ENCODE measurements at regions not wholly inside any gene's neighbourhood (a gene's known extent, or its start where the extent isn't known, plus 50 kb on each side); places are given as distances from the start of the nearest gene placed in this dataset.

- intact Hi-C loops (cut with DNase I) = no loop called here
- DNase-seq (ENCODE audit: missing footprints) (no peak), ATAC-seq (no peak)
Measured at GRCh38 chr6:139654888-139655782, 280.7 kb upstream of the CITED2 start.

DNA sequence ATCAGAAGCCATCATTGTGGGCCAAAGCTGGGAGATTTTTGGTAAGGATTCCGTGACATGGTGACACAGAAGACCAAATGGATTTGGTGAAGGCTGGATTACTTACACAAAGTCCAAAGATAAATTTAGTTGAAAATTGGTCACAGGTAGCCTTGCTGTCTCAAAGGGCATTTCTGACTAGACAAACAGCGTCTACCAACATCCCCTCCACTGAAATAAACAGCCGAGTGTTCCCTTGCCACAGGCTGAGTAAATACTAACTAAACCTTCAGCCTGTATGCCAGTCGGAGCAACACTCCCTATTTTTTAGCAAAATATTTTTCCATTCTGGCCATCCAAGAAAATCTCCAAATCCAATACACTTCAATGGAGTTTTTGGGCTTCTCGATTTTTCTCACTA, 279.9 kb upstream of the CITED2 start:
- no peak for DNase-seq (ENCODE audit: missing footprints)
- intact Hi-C loops (cut with DNase I) = no loop called here
- no peak for ATAC-seq

DNA sequence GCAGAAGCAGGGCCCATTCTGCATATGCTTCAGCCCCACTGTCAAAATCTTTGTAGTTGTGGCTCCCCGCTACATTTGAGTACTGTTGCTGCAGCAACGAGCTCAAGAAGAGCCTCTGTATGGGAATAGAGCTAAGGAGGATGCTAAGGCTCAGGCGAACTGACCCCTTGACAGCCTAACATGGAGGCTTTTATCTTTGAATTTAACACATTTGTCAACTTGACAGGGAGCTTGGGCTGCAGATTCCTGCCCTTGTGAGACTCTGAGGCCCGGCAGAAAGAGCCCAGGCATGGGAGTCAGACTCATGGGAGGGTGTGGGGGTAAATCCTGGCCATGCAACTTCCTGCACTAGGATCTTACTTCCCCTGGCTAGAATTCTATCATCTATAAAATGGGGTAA, 278.7 kb upstream of the CITED2 start:
- intact Hi-C loops (cut with DNase I) = no loop called here
- ATAC-seq (no peak), DNase-seq (ENCODE audit: missing footprints) (no peak)

DNA sequence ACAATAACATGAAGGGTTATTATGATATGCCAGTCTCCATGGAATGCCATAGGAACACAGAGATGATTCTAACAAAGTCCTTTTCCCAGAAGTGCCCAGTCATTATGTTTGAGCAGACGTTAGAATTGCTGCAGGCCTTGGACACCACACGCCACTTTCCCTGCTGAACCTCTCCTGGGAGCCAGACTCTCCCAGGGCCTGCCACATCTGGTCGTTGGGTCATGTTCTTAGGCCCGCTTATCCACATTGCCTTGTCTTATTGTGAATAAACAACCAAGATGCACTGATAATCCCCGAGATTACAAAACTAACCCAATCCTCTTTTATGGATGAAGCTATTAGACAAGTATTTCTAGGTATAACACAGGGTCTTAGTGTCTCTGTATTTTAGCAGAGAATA, 276.5 kb upstream of the CITED2 start:
- ATAC-seq (no peak), DNase-seq (ENCODE audit: missing footprints) (no peak)
- intact Hi-C loops (cut with DNase I) = no loop called here

GRCh38 chr6:139649732-139650131, 275.3 kb upstream of the CITED2 start:
- ATAC-seq (peak; percentile 23), DNase-seq (ENCODE audit: missing footprints) (no peak)
- intact Hi-C loops (cut with DNase I) = no loop called here

DNA sequence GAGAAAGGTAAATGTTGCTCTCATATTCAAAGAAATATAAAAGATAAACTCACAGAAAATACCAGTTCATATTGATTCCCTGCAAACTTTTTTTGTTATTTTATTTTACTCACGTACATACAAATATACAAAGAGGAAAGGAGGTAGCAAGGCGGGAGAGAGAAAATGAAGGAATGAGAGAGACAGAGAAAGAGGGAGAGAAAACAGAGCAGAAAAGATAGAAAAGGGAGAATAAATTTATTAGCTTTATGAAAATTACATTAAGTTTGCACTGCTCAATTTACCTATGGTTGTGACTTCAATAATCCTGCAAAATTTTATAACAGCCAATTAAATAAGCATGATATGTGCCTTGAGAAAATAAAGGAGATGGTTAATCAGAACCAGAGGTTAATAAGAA, 274.7 kb upstream of the CITED2 start:
- DNase-seq (ENCODE audit: missing footprints) (no peak), ATAC-seq (no peak)
- intact Hi-C loops (cut with DNase I) = no loop called here

GRCh38 chr6:139648430-139649000, 274.1 kb upstream of the CITED2 start:
- intact Hi-C loops (cut with DNase I) = no loop called here
- ATAC-seq (peak; percentile 32), DNase-seq (ENCODE audit: missing footprints) (no peak)

- no peak for DNase-seq (ENCODE audit: missing footprints)
- ATAC-seq = no peak
- intact Hi-C loops (cut with DNase I) = no loop called here
Measured at GRCh38 chr6:139647841-139648240, 273.4 kb upstream of the CITED2 start.

GRCh38 chr6:139647016-139647415, 272.6 kb upstream of the CITED2 start:
- no peak for DNase-seq (ENCODE audit: missing footprints)
- intact Hi-C loops (cut with DNase I) = no loop called here
- ATAC-seq = no peak

DNA sequence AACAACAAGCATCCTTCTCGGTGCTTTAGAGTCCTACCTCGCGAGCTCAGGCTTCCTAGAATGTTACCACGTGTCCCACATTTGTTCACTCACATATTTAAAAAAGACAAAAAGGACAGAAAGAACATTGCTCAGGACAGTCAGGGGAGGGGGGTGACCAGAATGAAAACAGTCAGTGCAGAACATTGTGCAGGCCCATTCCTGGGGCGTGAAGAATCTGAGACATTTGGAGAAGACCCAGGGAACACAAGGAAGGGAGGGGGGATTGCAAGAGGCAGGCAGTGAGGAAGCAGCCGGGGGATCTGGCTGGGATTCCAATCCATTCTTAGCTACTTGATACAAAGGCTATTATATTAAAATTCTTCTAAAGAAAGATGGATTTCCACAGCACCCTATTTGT, 270.4 kb upstream of the CITED2 start:
- intact Hi-C loops (cut with DNase I) = no loop called here
- no peak for DNase-seq (ENCODE audit: missing footprints)
- ATAC-seq = peak; percentile 84

DNA sequence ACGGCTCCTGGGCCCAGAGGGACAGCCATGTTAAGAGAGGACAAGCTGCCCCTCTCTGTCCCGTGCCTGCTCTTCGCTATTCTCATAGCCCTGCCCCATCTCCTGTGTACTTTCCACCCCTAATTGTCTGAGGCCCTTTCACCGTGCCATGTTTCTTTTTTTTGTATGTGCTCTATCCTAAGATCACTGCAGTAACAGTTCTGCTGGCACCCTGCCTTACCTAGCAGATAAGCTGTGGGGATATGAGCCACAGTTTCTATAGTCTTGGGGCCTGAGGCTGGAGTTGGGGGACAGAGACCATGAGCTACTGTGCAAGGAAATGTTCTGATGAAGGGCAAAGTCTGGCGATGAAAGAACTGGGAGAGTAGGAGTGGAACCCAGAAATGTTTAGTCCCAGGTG, 269.5 kb upstream of the CITED2 start:
- intact Hi-C loops (cut with DNase I) = no loop called here
- DNase-seq (ENCODE audit: missing footprints) (no peak), ATAC-seq (peak; percentile 14)

DNA sequence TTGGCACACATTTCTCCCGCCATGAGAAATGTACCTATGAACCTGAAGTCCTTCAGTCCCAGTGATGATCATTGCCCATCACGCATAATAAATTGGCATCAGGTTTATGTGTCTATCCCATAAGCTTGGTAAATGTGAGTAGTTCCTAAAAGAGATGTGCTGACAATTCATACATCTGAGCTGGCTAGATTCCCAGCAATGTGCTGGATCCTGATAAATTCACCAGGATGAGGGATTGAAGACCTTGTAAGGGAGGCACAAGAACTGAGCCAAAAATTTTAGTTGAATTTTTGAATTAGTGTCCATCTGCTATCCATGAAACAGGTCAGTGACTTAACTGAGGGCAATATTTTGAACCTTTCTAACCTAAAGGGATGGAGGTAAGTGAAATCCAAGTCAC, 267.9 kb upstream of the CITED2 start:
- ATAC-seq (no peak), DNase-seq (ENCODE audit: missing footprints) (no peak)
- intact Hi-C loops (cut with DNase I) = no loop called here

DNA sequence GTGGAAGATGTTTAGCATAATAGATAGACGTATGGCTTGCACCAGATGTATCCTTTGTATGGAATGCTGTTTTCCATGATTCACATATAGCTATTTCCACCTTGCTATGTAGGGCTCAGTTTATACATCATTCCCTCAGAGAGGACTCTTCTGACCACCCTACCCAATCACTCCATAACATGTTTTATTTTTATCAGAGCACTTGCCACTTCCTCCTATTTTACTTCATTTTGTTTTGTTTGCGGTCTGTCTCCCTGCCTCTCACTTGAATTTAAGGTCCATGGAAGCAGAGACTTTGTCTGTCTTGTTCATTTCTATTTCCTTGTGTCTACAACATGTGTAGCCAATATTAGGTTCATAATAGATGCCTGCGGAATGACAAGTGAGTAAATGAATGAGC, 266.9 kb upstream of the CITED2 start:
- DNase-seq (ENCODE audit: missing footprints) (no peak), ATAC-seq (no peak)
- intact Hi-C loops (cut with DNase I) = no loop called here

- intact Hi-C loops (cut with DNase I) = no loop called here
- ATAC-seq (no peak), DNase-seq (ENCODE audit: missing footprints) (no peak)
Measured at GRCh38 chr6:139640921-139641320, 266.5 kb upstream of the CITED2 start.

GRCh38 chr6:139640448-139640847, 266.0 kb upstream of the CITED2 start:
- DNase-seq (ENCODE audit: missing footprints) (no peak), ATAC-seq (no peak)
- intact Hi-C loops (cut with DNase I) = no loop called here

DNA sequence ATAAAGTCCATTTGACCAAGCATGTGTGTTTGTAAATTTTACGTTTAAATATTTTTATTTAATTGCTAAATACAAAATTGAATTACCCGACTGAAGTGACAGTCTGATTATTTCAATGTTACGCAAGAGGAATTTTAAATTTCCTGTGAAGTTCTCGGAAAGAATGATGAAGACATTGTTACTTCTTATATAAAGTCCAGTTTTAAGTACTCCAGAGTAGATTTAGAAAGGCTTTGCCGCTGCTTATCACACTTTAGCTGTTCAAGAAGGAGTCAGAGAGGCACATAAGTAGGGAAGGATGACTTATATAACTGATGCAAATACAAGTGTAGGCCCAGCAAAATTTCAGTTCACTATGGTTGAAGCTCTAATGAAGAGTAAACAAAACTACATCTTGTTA, 265.1 kb upstream of the CITED2 start:
- ATAC-seq (no peak), DNase-seq (ENCODE audit: missing footprints) (no peak)
- intact Hi-C loops (cut with DNase I) = no loop called here

DNA sequence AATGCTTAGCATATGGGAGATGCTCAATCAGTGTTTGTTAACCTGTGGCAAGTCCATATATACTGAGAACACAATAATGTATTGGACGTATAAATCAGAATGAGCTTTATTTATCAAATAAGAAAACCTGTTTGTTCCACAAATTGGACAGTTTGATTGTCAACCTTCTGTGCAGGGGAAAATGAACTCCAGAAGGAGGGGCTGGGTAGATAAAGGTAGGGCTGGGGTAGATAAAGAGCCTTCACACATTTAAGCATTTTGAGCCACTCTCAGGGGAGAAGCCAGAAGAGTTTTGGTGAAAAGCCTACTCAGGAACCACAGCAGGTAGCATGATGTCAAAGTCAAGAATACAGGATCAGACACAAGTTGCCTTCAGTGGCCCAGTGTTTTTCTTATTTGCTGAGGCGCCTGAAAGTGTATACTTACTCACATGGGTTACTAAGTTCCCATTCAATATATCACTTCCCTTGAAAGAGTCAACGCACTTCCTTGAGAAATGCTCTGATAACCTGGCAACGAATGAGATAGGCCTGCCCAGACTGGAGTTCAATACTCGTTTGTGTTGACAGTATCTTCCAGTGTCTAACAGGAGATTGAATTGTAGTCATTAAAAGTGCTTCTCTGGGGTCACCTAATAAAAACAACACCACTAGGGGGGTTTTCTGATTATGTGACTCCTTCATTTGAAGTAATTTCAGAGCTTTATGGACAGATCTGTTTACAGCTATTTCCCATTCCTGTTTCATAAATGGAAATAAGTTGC, 263.9 kb upstream of the CITED2 start:
- no peak for ATAC-seq
- intact Hi-C loops (cut with DNase I) = no loop called here
- no peak for DNase-seq (ENCODE audit: missing footprints)

DNA sequence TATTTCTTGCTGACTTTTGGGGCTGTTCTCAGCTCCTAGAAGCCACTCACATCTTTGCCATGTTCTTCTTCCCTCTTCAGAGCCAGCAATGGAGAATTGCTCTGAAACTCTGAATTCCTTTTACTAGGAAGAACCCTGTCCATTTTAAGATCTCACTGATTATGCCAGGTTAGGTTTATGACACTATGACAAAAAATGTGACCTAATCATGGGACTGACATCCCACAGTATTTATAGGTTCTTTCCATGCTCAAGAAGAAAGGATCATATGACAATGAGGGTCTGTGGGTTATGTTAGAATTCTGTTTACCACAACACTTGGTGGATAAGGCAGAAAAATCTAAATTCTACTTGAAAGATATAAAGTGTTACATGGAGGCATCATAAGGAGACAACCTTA, 263.3 kb upstream of the CITED2 start:
- intact Hi-C loops (cut with DNase I) = no loop called here
- no peak for ATAC-seq

DNA sequence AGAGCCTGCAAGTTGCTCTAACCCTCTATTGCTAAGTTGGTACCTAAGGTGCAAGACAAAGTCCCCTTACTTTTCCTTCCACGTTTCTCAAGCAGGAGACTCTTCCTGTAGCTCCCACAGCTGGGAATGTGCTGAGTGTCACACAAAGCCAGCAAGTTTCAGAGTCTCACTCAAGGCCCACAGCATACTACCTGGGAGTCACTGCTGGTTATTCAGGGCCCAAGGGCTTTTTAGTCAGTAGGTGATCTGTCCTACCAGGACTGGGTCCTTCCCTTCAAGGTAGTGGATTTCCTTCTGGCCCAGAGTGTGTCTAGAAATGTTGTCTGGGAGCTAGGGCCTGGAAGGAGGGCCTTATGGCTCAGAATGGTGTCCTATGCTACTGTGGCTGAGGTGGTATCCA, 261.9 kb upstream of the CITED2 start:
- intact Hi-C loops (cut with DNase I) = no loop called here
- no peak for ATAC-seq
- DNase-seq (ENCODE audit: missing footprints) = no peak

More for the DNA sequence above, 263.3 kb upstream of the CITED2 start:
- DNase-seq (ENCODE audit: missing footprints) = no peak
